Keratinocyte (primary cell): ENCODE measurements at regions not wholly inside any gene's neighbourhood (a gene's known extent, or its start where the extent isn't known, plus 50 kb on each side); places are given as distances from the start of the nearest gene placed in this dataset.

ENCODE experiments used
- DNase-seq: peaks from one replicate; pipeline ENCODE4 v3.0.0-alpha.2; 2011; ENCODE audit warnings: low read depth, missing footprints, low spot score
- FAIRE-seq: peaks from 2 replicates; lab custom pipeline; 2011; peaks lifted over from hg19 to GRCh38; lab: Jason Lieb, UNC
- H2AFZ ChIP-seq: 2 replicates; pipeline ENCODE4 v1.6.0; 2012; ENCODE audit warnings: low read length, control low read depth, inconsistent platforms; ENCODE audit not compliant: control insufficient read depth
- H3K27ac ChIP-seq: 2 replicates; pipeline ENCODE4 v1.5.1; 2011; ENCODE audit warnings: low read length; ENCODE audit not compliant: control insufficient read depth, insufficient read depth
- H3K27me3 ChIP-seq: 3 replicates; pipeline ENCODE4 v1.6.0; 2011; ENCODE audit warnings: low read length; ENCODE audit not compliant: control insufficient read depth, insufficient read depth; ENCODE audit errors: extremely low read depth
- H3K36me3 ChIP-seq, 2 experiments: 2 replicates in 1 of 2; 3 replicates in 1 of 2; pipeline ENCODE4 v1.5.1; 2011; ENCODE audit warnings: low read length in 2 of 2, mild to moderate bottlenecking in 1 of 2; ENCODE audit not compliant: control insufficient read depth in 2 of 2, insufficient read depth in 2 of 2; ENCODE audit errors: extremely low read depth in 1 of 2
- H3K4me1 ChIP-seq: 3 replicates; pipeline ENCODE4 v1.5.1; 2011; ENCODE audit warnings: low read length; ENCODE audit not compliant: control insufficient read depth, insufficient read depth; ENCODE audit errors: extremely low read depth
- H3K4me2 ChIP-seq: 3 replicates; pipeline ENCODE4 v1.6.0; 2011; ENCODE audit warnings: low read depth, low read length; ENCODE audit not compliant: control insufficient read depth, insufficient read depth; ENCODE audit errors: extremely low read depth
- H3K4me3 ChIP-seq, 3 experiments: fragments of 200-600 bp in 1 of 3; sonication (generic) in 1 of 3; 2 replicates in 2 of 3; 3 replicates in 1 of 3; pipeline ENCODE4 v1.5.1; 2011 to 2016; ENCODE audit warnings: low read length in 3 of 3, mild to moderate bottlenecking in 3 of 3, control low read depth in 2 of 3, inconsistent platforms in 1 of 3, low read depth in 1 of 3, mixed read lengths in 1 of 3, mixed run types in 1 of 3, moderate library complexity in 1 of 3; ENCODE audit not compliant: control insufficient read depth in 2 of 3, insufficient read depth in 2 of 3; ENCODE audit errors: extremely low read depth in 1 of 3
- H3K79me2 ChIP-seq: 2 replicates; pipeline ENCODE4 v1.6.0; 2012; ENCODE audit warnings: low read length; ENCODE audit not compliant: control insufficient read depth, insufficient read depth
- H3K9ac ChIP-seq: 3 replicates; pipeline ENCODE4 v1.6.0; 2011; ENCODE audit warnings: low read length; ENCODE audit not compliant: control insufficient read depth, insufficient read depth; ENCODE audit errors: extremely low read depth
- H3K9me1 ChIP-seq: 3 replicates; pipeline ENCODE4 v1.6.0; 2011; ENCODE audit warnings: low read length; ENCODE audit not compliant: control insufficient read depth, insufficient read depth; ENCODE audit errors: extremely low read depth
- H3K9me3 ChIP-seq: 2 replicates; pipeline ENCODE4 v1.5.1; 2012; ENCODE audit warnings: low read depth, low read length; ENCODE audit not compliant: control insufficient read depth
- H4K20me1 ChIP-seq: 3 replicates; pipeline ENCODE4 v1.6.0; 2011; ENCODE audit warnings: low read length; ENCODE audit not compliant: control insufficient read depth, insufficient read depth; ENCODE audit errors: extremely low read depth
- CTCF ChIP-seq, 3 experiments: IDR thresholded peaks in 1 of 3; conservative IDR thresholded peaks in 1 of 3; optimal IDR thresholded peaks in 1 of 3; 2 replicates in 2 of 3; 3 replicates in 1 of 3; pipeline versions ENCODE3 to v1.5.1; 2011; ENCODE audit warnings: low read length in 3 of 3, mild to moderate bottlenecking in 3 of 3, moderate library complexity in 2 of 3, control low read depth in 1 of 3, inconsistent platforms in 1 of 3; ENCODE audit not compliant: insufficient read depth in 2 of 3; ENCODE audit errors: extremely low read depth in 1 of 3
- EZH2 ChIP-seq: IDR thresholded peaks from one replicate; pipeline ENCODE4 v1.6.1; 2012; ENCODE audit warnings: inconsistent platforms, mild to moderate bottlenecking, low read length, moderate library complexity
- dilution Hi-C: fragments of 300-500 bp; cut with MboI; formaldehyde crosslinking; loops from one replicate; pipeline ENCODE4 v1.7.0; 2020; ENCODE audit warnings: low sequenced_read_pairs; ENCODE audit not compliant: extremely low pct_ligation_motif_present

- H3K4me3 ChIP-seq: no peak overlapping the region
- H3K79me2 ChIP-seq: no peaks in the 10 kb centered on the region
- H2AFZ ChIP-seq: no peak overlapping the region
- no peak overlapping the region for H3K4me2 ChIP-seq
- no peak for DNase-seq
- H3K27me3 ChIP-seq: no peaks in the 10 kb centered on the region
- no peaks in the 10 kb centered on the region for H3K9me1 ChIP-seq
- no peak overlapping the region for H3K27ac ChIP-seq
- TF ChIP-seq CTCF (optimal IDR thresholded peaks at IDR 0.05 in 1 of 3, IDR thresholded peaks at IDR 0.05 in 1 of 3, conservative IDR thresholded peaks at IDR 0.05 in 1 of 3; ENCODE audit: extremely low read depth in 1 of 3, insufficient read depth in 2 of 3, low read length in 3 of 3): no peak
- TF ChIP-seq EZH2: no peak
- dilution Hi-C loops: no loop called here
- no peaks in the 10 kb centered on the region for H3K36me3 ChIP-seq
- H3K4me1 ChIP-seq: no peaks in the 10 kb centered on the region
- H3K9ac ChIP-seq: no peak overlapping the region
- H4K20me1 ChIP-seq: no peaks in the 10 kb centered on the region
- H3K9me3 ChIP-seq: no peaks in the 10 kb centered on the region
- no peak for FAIRE-seq
These were observed 314.8 kb upstream of the LRP1B start for GRCh38 chr2:142445551-142446072.

- Histone ChIP-seq H3K9me1 (no peaks in the 10 kb centered on the region), H3K4me1 (no peaks in the 10 kb centered on the region), H3K9ac (no peak overlapping the region), H3K27ac (no peak overlapping the region), H3K27me3 (no peaks in the 10 kb centered on the region), H3K79me2 (no peaks in the 10 kb centered on the region), H2AFZ (no peak overlapping the region), H3K9me3 (no peaks in the 10 kb centered on the region), H3K36me3 (no peaks in the 10 kb centered on the region), H3K4me2 (no peak overlapping the region), H4K20me1 (no peaks in the 10 kb centered on the region), H3K4me3 (no peak overlapping the region)
- TF ChIP-seq EZH2 (no peak), CTCF (optimal IDR thresholded peaks at IDR 0.05 in 1 of 3, IDR thresholded peaks at IDR 0.05 in 1 of 3, conservative IDR thresholded peaks at IDR 0.05 in 1 of 3; ENCODE audit: extremely low read depth in 1 of 3, insufficient read depth in 2 of 3, low read length in 3 of 3) (no peak)
- dilution Hi-C loops: no loop called here
- DNase-seq: no peak
- no peak for FAIRE-seq
These were observed 314.2 kb upstream of the LRP1B start for GRCh38 chr2:142445023-142445422.
